Hepatocyte (in vitro differentiated cells): ENCODE measurements at regions not wholly inside any gene's neighbourhood (a gene's known extent, or its start where the extent isn't known, plus 50 kb on each side); places are given as distances from the start of the nearest gene placed in this dataset.

Experiments
- EZH2 ChIP-seq: fragments of 200-600 bp; sonication (generic); IDR thresholded peaks from 2 replicates; pipeline ENCODE4 v1.6.1; 2016; ENCODE audit warnings: antibody characterized with exemption, mild to moderate bottlenecking, borderline replicate concordance
- TF ChIP-seq, protein P1 (sequence below): fragments of 200-600 bp; sonication (generic); IDR thresholded peaks from 2 replicates; pipeline ENCODE4 v1.5.1; 2016; ENCODE audit warnings: antibody characterized with exemption, mild to moderate bottlenecking; ENCODE audit not compliant: poor library complexity

DNA sequence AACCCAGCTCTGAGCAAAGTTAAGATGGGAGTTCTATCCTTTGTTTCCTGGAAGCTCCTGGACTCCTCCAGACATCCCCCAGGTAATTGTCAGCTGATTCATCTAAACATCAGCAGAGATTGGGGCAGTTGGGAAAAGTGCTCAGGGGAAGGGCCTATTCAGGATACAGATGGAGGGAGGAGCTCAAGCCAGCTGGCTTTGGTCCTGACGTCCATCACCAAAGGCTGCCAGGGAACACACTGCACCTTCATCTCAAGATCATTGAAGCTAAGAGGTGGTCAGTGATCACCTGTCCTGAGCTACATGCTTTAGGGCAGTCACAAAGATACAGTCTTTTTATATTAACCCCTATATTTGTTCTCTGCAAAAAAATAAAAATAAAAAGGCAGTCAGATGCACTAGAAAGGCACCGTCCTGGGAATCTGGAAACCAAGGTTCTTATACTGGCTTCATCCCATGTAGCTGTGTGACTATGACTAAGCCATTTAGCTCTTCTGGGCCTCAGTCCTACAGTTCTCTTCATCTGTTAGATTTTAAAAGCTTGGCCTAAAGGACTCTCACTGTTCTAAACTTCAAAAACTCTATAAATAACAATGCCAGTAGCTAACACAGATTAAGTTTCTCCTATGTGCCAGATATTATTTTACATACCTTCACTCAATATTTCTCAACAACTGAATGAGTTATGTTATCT is 446.5 kb downstream of the BCL11A start:
- TF ChIP-seq EZH2 = no peak
- TF ChIP-seq, protein P1, sequence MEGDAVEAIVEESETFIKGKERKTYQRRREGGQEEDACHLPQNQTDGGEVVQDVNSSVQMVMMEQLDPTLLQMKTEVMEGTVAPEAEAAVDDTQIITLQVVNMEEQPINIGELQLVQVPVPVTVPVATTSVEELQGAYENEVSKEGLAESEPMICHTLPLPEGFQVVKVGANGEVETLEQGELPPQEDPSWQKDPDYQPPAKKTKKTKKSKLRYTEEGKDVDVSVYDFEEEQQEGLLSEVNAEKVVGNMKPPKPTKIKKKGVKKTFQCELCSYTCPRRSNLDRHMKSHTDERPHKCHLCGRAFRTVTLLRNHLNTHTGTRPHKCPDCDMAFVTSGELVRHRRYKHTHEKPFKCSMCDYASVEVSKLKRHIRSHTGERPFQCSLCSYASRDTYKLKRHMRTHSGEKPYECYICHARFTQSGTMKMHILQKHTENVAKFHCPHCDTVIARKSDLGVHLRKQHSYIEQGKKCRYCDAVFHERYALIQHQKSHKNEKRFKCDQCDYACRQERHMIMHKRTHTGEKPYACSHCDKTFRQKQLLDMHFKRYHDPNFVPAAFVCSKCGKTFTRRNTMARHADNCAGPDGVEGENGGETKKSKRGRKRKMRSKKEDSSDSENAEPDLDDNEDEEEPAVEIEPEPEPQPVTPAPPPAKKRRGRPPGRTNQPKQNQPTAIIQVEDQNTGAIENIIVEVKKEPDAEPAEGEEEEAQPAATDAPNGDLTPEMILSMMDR = no peak
